ENCODE measurements at regions not wholly inside any gene's neighbourhood (a gene's known extent, or its start where the extent isn't known, plus 50 kb on each side); places are given as distances from the start of the nearest gene placed in this dataset.

- no peaks in the 10 kb centered on the region for H3K27me3 ChIP-seq
- H3K27ac ChIP-seq = no peak overlapping the region
- H3K4me1 ChIP-seq (ENCODE audit: control insufficient read depth in 1 of 2, insufficient read depth in 1 of 2, low read depth in 1 of 2, low read length in 1 of 2) = no peaks in the 10 kb centered on the region
- no peaks in the 10 kb centered on the region for H3K9me3 ChIP-seq
- H3K36me3 ChIP-seq = no peaks in the 10 kb centered on the region
- TF ChIP-seq, protein P1, sequence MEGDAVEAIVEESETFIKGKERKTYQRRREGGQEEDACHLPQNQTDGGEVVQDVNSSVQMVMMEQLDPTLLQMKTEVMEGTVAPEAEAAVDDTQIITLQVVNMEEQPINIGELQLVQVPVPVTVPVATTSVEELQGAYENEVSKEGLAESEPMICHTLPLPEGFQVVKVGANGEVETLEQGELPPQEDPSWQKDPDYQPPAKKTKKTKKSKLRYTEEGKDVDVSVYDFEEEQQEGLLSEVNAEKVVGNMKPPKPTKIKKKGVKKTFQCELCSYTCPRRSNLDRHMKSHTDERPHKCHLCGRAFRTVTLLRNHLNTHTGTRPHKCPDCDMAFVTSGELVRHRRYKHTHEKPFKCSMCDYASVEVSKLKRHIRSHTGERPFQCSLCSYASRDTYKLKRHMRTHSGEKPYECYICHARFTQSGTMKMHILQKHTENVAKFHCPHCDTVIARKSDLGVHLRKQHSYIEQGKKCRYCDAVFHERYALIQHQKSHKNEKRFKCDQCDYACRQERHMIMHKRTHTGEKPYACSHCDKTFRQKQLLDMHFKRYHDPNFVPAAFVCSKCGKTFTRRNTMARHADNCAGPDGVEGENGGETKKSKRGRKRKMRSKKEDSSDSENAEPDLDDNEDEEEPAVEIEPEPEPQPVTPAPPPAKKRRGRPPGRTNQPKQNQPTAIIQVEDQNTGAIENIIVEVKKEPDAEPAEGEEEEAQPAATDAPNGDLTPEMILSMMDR (IDR thresholded peaks at IDR 0.05) = no peak
- no peak overlapping the region for H3K4me3 ChIP-seq (ENCODE audit: low read depth in 1 of 2, low read length in 1 of 2)
Measured at GRCh38 chr4:170868170-170868569, 778.4 kb upstream of the AADAT start.

- no peak overlapping the region for H3K27ac ChIP-seq
- TF ChIP-seq, protein P1 (IDR thresholded peaks at IDR 0.05) = no peak
Measured at GRCh38 chr4:170854097-170854496, 764.3 kb upstream of the AADAT start.

GRCh38 chr4:170853422-170854021, 763.8 kb upstream of the AADAT start:
- TF ChIP-seq, protein P1 (IDR thresholded peaks at IDR 0.05) = no peak
- H3K4me1 ChIP-seq (ENCODE audit: control insufficient read depth in 1 of 2, insufficient read depth in 1 of 2, low read depth in 1 of 2, low read length in 1 of 2) = no peaks in the 10 kb centered on the region
- H3K27ac ChIP-seq = no peak overlapping the region
- no peaks in the 10 kb centered on the region for H3K9me3 ChIP-seq
- no peaks in the 10 kb centered on the region for H3K36me3 ChIP-seq
- no peak overlapping the region for H3K4me3 ChIP-seq (ENCODE audit: low read depth in 1 of 2, low read length in 1 of 2)
- no peaks in the 10 kb centered on the region for H3K27me3 ChIP-seq

More at GRCh38 chr4:170854097-170854496, 764.3 kb upstream of the AADAT start:
- Histone ChIP-seq H3K9me3 (no peaks in the 10 kb centered on the region), H3K4me3 (ENCODE audit: low read depth in 1 of 2, low read length in 1 of 2) (no peak overlapping the region), H3K4me1 (ENCODE audit: control insufficient read depth in 1 of 2, insufficient read depth in 1 of 2, low read depth in 1 of 2, low read length in 1 of 2) (no peaks in the 10 kb centered on the region), H3K36me3 (no peaks in the 10 kb centered on the region), H3K27me3 (no peaks in the 10 kb centered on the region)

DNA sequence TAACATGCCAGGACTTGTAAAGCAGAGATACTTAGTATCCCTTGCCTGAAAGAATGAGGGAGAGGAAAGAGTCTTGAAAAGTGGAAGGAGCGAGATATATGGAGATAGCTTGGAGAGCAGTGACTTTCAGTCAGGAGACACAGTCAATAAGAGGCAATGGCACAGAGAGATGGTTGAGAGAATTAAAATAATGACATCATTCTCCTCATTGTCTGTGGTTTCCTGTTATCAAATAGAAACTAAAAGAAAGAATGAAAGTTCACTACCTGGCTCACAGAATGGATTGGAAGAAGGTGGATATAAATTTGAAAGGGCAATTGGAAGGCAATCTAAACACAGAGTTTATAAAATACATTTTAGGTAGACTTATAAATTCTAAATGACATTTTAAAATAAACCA, 760.2 kb upstream of the AADAT start:
- no peaks in the 10 kb centered on the region for H3K36me3 ChIP-seq
- no peak overlapping the region for H3K27ac ChIP-seq
- H3K4me1 ChIP-seq (ENCODE audit: control insufficient read depth in 1 of 2, insufficient read depth in 1 of 2, low read depth in 1 of 2, low read length in 1 of 2) = no peaks in the 10 kb centered on the region
- H3K27me3 ChIP-seq = no peaks in the 10 kb centered on the region
- H3K4me3 ChIP-seq (ENCODE audit: low read depth in 1 of 2, low read length in 1 of 2) = no peak overlapping the region
- H3K9me3 ChIP-seq = no peaks in the 10 kb centered on the region
- TF ChIP-seq, protein P1 (IDR thresholded peaks at IDR 0.05) = no peak

DNA sequence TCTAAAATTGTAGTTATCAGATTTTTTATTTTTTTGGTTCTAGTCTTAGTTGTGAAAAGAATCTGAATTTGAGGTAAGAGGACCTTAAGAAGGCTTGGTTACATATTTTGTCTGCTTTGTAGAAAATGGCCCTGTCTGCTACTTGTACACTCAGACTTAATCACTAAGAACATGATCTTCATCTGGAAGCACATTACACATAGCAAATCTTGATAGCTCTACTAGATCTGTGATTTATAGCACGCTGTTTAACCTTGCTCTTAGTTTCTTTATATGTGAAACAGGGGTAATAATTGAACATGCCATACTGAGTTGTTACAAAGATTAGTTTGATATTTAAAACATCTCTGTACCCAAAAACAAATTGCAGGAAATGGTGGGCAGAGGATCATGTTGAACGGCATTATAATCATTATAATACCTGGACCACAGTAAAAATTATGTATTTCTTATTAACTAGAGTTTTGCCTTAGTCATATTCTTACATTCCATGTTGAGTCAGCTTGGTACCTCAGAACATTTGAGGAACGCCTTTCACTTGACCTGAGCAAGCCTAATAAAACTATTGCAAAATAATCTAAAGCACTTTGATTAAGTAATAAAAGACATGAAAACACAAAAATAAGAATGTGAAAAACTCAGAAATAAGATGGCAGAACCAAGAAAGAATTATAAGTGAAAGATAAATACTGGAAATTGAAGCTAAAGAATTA, 738.0 kb upstream of the AADAT start:
- no peaks in the 10 kb centered on the region for H3K4me1 ChIP-seq (ENCODE audit: control insufficient read depth in 1 of 2, insufficient read depth in 1 of 2, low read depth in 1 of 2, low read length in 1 of 2)
- no peaks in the 10 kb centered on the region for H3K27me3 ChIP-seq
- H3K36me3 ChIP-seq = no peaks in the 10 kb centered on the region
- H3K4me3 ChIP-seq (ENCODE audit: low read depth in 1 of 2, low read length in 1 of 2) = no peak overlapping the region
- H3K9me3 ChIP-seq = no peaks in the 10 kb centered on the region
- TF ChIP-seq, protein P1 (IDR thresholded peaks at IDR 0.05) = no peak
- H3K27ac ChIP-seq = no peak overlapping the region
